COLO668 (cell line): ENCODE measurements at regions not wholly inside any gene's neighbourhood (a gene's known extent, or its start where the extent isn't known, plus 50 kb on each side); places are given as distances from the start of the nearest gene placed in this dataset.

Experiments used
- DNase-seq: peaks from one replicate; lab custom pipeline; 2025; ENCODE audit not compliant: unreplicated experiment; lab: John Stamatoyannopoulos, UW

GRCh38 chr18:4858379-4859127 is 338.5 kb downstream of the AKAIN1 start:
- DNase-seq = no peak

DNA sequence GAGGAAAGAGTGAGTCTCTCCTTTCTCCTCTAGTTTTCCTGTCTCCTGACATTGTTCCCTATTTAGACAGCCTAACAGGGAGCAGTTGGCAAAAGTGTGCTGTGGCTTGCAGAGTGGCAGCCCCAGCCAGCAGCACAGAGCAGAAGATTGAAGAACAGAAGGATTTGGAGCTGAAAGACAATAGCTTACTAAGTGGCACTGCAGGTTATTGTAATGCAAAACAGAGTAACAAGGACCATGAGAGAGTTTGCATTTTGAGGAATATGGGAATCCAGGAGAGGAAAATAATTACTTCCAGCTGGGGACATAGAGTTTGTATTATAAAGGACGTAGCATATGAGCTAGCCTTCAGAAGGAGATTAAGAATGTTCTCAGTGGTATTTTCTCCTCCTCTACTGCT is 342.4 kb downstream of the AKAIN1 start:
- no peak for DNase-seq

DNA sequence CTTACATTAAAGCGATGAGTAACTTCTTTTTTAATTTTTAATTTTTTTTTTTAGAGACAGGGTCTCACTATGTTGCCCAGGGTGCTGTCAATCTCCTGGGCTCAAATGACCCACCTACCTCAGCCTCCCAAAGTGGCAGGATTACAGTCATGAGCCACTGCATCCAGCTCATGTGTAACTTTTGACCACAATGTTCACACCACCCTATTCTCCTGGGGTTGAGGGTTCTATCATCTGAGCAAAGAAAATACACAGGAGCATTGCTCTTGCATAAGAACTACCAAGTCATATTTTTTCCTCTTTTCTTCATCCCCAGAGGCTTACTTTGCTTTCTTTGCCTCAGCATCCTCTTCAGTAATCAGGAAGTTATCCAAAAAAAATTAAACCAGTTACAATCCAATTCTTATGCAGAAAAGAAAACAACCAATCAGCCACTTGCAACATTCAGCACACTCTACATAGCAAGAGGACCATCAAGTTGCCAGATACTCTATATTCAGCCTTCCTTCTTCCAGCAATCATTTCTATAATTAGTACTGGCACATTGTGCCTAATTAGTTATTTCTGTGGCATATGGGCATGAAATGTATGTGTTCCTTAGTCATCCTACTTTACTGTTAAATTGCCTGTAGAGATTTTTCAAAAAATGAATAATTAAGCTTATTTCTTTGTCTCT is 345.6 kb downstream of the AKAIN1 start:
- no peak for DNase-seq

DNA sequence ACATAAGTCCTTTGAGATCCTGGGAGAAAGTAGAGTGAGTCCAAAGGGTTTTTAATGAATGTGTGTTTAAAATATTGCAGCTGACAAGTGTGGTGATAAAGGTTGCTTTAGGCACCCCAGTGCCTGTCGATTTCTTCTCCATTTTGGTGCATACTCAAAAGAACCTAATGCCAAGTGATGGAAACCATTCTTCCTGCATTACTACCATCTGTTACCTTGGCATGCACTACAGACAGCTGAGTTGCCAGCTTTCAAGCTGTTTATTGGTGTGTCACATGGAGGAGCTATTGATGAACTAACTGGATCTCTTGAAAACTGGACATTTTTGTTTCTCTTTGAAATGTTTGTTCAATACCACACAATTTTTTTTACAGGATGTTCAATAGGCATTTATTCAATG is 350.0 kb downstream of the AKAIN1 start:
- DNase-seq = no peak

- no peak for DNase-seq
Observed at GRCh38 chr18:4844320-4844719, 352.7 kb downstream of the AKAIN1 start.

DNA sequence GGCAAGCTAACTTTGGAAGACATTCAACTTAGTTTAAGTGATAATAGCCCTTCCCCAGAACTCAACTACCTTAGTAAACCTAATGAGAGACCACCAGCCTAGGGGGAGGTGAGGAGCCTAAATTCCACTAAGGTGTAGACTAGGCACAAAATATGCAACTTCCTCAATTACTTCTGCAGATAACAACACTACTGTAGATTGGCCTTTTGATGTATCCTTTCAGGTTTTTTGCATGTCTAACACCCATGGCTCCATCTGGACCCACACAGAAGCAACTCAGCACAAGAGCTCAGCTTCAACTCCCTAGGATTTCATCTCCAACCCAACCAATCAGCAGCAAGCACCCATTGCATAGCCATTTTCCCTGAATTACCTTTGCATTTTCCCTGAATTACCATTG is 353.3 kb downstream of the AKAIN1 start:
- DNase-seq = no peak

- no peak for DNase-seq
Observed at GRCh38 chr18:4842751-4843150, 354.3 kb downstream of the AKAIN1 start.

DNA sequence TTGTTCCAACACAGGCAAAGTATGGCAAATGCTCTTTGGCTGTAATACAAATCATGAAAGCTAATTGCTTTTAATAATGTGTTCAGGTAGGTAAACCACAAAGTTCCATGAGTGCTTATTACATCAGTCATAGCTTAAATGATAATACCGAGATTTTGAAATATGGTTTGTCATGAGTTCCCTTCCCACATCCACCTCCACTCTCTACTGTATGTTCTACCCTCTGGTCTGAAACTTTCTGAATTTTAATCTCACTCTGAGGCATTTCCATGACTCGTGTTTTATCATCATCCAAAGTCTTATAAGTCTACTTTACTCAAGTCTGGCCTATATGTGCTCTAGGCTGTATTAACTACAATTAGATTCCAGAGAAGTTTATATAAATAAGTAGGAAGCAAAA is 354.8 kb downstream of the AKAIN1 start:
- no peak for DNase-seq

DNA sequence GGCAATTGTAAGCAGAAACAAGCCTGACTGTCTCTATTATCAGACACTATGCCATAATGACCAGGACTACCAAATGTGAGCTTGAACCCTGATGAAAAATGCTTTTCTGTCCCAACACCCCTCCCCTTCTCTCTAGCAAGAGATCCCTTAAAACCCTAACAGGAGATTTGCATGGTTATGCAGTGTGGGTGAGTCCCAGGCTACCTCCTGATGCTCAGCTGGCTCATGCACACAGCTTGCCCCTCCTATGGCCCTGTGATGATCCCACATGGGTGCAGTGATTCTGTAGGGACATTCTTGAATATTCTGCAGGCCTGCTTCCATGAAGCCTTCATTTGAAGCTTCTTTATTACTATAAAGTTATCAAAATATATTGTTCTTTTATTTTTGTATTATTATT is 357.4 kb downstream of the AKAIN1 start:
- no peak for DNase-seq

GRCh38 chr18:4836141-4836540 is 360.9 kb downstream of the AKAIN1 start:
- DNase-seq = no peak

DNA sequence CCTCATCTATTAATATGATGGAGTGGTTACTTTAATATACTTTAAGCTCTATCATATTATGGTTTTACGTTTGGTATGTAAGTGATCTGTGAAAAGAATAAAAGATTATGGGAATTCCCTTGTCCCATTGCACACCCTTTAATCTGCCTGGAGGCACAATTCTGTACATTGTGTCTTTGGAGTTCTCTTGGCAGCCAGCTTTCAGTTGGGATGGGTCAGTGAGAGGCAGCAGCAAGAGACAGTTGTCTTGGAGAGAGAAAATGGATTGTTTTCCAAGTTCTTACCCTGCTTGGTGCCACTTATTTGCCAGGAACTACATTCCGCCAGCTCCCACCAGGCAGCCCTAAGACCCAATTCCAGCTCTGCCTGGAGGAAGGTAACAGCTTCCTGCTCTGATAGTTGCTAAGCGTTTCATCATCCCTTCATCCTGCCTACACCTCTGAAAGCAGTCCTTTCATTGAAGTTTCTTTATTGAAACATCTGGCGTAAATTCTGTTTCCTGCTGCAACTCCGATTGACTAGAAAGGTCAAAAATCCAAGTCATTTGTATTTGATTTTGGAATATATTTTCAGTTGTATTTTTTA is 365.2 kb downstream of the AKAIN1 start:
- DNase-seq = no peak

- no peak for DNase-seq
Observed at GRCh38 chr18:4831127-4831526, 365.9 kb downstream of the AKAIN1 start.

DNA sequence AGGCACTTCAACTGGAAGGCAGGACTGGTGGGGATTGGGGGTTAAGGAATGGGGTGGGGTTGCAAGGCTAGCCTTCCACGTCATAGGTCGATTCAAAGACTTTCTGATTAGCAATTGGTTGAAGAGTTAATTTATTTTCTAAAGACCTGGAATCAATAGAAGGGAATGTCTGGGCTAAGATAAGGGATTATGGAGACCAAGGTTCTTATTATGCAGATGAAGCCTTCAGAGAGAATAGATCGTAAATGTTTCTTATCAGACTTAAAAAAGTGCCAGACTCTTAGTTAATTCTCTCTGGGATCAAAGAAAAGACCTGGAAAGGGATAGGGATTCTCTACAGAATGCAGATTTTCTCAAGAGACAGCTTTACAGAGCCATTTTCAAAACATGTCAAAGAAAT is 368.0 kb upstream of the DLGAP1 start:
- DNase-seq = no peak

- DNase-seq = no peak
Observed at GRCh38 chr18:4821801-4822200, 366.7 kb upstream of the DLGAP1 start.

DNA sequence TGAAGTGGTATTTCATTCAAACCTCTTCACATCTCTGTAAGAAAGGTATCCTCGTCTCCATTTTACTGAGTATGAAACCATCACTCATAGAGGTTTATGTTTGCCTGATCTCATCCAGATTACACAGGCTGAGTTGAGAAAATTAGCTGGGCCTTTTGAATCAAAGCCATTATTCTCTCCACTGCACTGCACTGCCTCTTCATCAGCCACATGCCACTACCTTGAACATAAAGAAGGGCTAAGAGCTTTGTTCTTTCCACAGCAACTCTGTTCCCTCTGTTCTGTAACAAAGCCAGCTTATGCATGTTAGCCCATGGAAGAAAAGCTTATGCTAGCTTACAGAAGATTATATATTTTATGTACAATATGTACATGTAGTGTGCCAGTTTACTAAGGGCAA is 362.6 kb upstream of the DLGAP1 start:
- DNase-seq = no peak

DNA sequence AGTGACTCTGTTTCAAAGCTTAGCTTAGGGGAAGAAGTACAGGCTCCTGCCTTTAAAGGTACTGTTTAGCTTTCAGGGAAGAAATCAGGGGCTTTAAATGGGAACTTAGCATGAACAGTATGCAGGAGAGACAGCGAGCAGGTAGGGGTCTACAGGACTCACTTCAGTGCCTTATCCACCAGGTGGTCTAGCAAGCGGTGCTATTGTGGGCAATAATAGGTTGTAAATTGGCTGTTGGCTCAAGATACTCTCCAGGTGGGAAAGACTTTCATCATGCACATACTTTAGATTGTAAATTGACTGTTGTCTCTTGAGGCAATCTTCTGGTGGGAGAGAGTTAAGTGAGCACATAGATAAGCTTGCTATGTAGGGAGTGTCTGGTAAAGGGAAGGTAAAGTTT is 358.6 kb upstream of the DLGAP1 start:
- DNase-seq = no peak

DNA sequence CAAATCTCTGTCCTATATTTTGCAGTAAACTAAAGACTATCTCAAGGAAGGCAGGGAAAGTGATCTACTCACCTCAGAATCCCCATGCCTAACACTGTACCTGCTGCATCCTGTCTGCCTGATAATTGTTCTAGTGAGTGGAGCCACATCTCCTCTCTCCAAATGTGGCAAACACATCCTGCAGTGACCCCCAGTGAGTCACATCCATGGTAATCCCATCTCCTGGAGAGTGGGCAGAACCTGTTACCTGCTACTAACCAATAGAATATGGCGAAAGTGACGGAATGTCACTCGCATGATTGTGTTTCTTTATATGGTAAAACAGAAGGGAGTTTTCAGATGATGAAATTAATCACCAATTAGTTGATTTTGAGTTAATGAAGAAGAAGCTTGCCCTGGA is 353.8 kb upstream of the DLGAP1 start:
- no peak for DNase-seq

GRCh38 chr18:4807604-4808293 is 352.6 kb upstream of the DLGAP1 start:
- DNase-seq = no peak

DNA sequence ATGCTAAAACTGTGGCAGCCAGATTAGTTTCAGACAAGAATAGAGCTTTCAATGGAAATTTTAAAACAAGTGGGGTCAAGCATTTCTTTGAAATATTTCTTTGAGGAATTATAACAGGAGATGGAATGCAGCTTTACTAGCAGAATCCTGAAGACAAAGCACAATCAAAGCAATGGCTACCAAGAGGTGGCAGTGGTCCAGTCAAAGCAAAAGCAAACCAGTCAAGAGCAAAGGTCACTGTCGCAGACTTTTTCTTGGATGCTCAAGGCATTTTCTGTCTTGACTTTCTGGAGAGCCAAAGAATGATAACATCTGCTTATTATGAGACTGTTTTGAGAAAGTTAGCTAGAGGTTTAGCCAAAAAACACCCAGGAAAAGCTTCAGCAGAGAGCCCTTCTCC is 351.2 kb upstream of the DLGAP1 start:
- no peak for DNase-seq

DNA sequence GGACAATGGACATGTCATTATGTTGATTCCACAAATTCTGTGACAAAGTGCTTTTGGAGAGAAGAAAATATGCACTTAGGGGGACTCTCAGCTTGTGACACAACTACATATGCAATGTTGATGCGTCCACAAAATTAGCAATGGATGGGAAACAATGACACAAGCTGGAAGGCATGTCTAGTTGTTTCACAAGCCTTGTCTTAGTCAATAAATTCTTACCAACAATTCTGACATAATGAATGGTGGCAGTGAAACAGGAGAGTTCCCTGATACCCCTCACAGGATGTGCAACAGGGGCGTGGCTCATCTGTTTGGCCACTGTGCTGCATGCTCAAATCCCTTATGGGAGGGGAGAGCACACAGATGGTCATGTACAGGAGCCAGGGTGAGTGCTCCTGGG is 347.2 kb upstream of the DLGAP1 start:
- no peak for DNase-seq

GRCh38 chr18:4801151-4801550 is 346.0 kb upstream of the DLGAP1 start:
- no peak for DNase-seq
